HFF-Myc (cell line): ENCODE measurements at regions not wholly inside any gene's neighbourhood (a gene's known extent, or its start where the extent isn't known, plus 50 kb on each side); places are given as distances from the start of the nearest gene placed in this dataset.
"Not testable (repeated sequence)": the region's sequence is repeated elsewhere in the genome, so short reads cannot be mapped to it uniquely, and the experiment has no call there.

Experiments
- DNase-seq: peaks from one replicate; pipeline ENCODE4 v3.0.0-alpha.2; 2011; ENCODE audit warnings: low read depth; ENCODE audit errors: extremely low read depth
- H3K4me3 ChIP-seq: replicated peaks from 2 replicates; pipeline ENCODE4 v1.5.1; 2011; ENCODE audit warnings: low read depth, mild to moderate bottlenecking, control low read depth, low read length
- TF ChIP-seq, protein P1 (sequence below): IDR thresholded peaks from 2 replicates; pipeline ENCODE4 v1.5.1; 2012; ENCODE audit warnings: mild to moderate bottlenecking, low read depth, low read length, control low read depth; ENCODE audit errors: missing control alignments

DNA sequence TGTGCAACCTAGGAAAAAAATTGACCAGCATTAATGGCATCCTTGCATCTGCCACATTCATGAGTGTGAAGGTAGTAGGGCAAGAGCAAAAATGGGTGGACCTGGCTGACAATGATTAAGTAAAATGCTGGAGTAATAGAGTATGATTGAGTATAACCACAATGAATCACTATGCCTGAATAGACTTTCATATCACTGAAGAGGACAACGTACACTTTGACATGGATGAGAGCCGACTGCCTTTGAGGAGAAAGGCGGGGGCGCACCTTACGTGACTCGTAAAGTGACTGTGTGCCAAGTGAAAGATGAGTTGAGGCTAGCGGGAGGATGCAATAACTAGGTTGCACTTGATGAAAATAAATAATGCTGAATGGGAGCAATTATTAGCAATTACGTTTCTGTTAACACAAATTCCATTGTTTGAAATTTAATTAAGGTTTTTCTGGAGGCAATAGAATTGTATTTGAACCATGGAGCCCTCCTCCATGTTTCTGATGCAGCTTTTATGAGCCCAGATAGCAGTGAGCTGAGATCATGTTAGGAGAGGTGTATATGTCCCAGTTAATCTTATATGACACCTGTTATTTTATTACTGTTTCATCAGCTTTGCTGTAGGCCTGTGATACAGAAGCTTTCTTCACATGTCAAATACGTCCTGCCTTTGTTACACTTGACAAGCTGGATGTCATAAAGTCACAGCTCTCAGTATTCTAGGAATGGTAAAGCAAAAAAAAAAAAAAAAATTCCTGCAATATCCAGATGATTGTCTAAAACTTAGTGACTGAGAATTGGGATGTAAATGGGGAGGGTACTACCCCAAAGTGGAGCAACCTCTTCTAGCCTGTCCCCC is 596.5 kb downstream of the NXPH1 start:
- H3K4me3 ChIP-seq: no peak overlapping the region
- DNase-seq: no peak
- TF ChIP-seq, protein P1, sequence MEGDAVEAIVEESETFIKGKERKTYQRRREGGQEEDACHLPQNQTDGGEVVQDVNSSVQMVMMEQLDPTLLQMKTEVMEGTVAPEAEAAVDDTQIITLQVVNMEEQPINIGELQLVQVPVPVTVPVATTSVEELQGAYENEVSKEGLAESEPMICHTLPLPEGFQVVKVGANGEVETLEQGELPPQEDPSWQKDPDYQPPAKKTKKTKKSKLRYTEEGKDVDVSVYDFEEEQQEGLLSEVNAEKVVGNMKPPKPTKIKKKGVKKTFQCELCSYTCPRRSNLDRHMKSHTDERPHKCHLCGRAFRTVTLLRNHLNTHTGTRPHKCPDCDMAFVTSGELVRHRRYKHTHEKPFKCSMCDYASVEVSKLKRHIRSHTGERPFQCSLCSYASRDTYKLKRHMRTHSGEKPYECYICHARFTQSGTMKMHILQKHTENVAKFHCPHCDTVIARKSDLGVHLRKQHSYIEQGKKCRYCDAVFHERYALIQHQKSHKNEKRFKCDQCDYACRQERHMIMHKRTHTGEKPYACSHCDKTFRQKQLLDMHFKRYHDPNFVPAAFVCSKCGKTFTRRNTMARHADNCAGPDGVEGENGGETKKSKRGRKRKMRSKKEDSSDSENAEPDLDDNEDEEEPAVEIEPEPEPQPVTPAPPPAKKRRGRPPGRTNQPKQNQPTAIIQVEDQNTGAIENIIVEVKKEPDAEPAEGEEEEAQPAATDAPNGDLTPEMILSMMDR: no peak

DNA sequence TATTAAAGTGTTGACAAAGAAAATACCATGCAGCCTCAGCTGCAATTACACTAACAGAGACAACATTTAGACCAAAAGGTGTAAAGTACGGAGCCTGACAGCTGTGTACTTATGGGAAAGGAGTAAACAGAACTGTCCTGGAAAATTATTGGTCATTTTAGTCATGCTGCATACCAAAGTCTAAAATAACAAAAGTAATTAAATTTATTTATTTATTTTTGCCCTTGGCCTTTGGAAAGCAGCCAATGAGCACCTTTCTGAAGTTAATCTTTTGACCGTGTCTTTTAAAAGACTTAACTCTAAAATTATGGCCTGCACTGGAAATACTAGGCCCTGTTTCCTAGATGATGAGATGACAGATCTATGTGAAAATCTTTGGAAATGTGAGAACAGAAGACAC is 597.6 kb downstream of the NXPH1 start:
- TF ChIP-seq, protein P1: no peak
- H3K4me3 ChIP-seq: no peak overlapping the region
- no peak for DNase-seq

DNA sequence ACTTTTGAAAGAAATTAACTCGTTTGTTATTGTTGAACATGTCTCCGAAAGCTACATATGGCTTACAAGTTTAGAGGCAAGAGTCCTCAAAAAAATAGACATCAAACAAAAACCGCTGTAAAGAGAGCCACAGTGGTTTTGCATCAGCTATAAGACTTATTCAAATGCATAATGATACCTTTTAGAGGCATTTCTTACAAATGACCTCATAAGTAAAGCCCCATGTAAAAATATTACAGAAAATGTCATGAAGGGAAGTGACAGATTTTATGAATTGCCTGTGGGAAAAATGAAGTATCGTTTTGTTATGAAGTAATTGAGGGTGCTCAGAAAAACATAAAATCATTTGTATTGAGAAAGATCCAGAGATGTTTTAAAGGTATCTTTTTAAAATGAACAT is 598.0 kb downstream of the NXPH1 start:
- no peak overlapping the region for H3K4me3 ChIP-seq
- TF ChIP-seq, protein P1: no peak
- no peak for DNase-seq

DNA sequence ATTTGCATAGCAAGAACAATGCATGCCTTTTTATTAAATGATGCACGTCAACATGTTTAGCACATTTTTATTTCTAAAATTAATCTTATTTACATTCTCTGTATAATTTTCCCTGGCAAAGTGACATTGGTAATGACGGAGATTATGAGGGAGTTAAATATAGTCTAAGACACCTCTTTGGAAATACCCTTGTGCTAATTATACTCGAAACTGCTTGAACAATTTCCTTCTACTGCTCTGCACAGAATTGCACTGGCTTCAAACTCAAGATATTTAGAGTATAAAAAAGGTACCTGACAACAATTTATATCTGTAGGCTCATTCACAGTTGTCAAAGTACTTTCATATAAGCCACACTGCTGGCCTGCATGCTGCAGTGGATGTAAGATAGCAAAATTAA is 602.7 kb downstream of the NXPH1 start:
- no peak for DNase-seq
- no peak overlapping the region for H3K4me3 ChIP-seq
- TF ChIP-seq, protein P1: no peak

DNA sequence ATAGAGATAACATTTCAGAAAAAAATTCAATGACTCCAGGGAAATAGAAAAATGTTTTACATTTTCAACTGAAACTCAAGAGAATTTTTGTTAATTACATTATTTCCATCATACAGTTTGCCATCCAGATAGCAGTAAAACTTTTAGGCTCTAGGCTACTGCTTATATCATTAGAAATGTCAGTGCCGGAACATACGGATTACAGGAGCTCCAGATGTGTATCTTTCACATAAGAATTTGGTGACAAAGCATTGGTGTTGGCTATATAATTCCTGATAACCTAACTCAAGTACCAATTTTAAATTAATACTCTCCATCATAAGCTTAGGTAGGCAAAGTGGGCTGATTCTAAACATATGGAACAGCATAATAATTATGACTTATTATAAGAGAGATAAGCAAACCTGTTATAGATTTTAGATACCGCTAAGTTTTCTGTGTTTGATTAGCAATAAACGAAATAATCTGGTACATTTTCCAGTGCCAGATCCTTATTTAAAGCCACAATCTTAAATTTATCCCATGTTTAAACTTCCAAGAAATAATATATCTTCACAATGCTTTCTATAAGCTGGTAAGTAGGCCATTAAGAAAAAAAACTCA is 637.9 kb downstream of the NXPH1 start:
- H3K4me3 ChIP-seq: no peak overlapping the region
- TF ChIP-seq, protein P1: no peak
- DNase-seq: no peak

DNA sequence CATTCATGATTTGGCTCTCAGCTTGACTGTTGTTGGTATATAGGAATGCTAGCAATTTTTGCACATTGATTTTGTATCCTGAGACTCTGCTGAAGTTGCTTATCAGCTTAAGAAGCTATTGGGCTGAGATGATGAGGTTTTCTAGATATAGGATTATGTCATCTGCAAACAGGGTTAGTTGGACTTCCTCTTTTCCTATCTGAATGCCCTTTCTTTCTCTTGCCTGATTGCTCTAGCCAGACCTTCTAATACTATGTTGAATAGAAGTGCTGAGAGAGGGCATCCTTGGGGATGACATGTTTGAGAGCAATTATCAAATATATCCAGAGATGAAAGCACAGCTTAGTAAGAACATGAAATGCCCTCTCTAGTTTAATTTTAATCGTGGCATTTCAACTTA is 642.4 kb downstream of the NXPH1 start:
- DNase-seq, H3K4me3 ChIP-seq: not testable (repeated sequence)

DNA sequence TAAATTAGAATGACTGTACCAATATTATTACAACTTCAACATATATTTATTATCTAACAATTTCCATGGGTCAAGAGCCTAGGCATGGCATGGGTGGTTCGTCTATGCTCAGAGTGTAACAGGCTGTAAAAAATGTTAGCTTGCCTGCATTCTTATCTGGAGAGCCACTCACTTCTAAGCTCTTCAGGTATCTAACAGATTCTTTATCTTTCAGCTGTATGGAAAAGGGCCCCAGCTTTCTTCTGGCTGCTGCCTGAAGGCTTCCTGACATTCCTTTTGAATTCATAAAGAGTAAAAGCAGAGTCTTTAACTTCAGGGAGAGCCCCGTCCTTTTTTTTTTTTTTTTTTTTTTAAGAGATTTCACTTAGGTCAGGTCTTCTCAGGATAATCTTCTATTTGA is 648.8 kb downstream of the NXPH1 start:
- DNase-seq: no peak
- TF ChIP-seq, protein P1: no peak
- H3K4me3 ChIP-seq: no peak overlapping the region
